ENCODE measurements at regions not wholly inside any gene's neighbourhood (a gene's known extent, or its start where the extent isn't known, plus 50 kb on each side); places are given as distances from the start of the nearest gene placed in this dataset.

GRCh38 chr13:63972328-63972727, 2556.7 kb upstream of the PCDH20 start:
- TF ChIP-seq, protein P1, sequence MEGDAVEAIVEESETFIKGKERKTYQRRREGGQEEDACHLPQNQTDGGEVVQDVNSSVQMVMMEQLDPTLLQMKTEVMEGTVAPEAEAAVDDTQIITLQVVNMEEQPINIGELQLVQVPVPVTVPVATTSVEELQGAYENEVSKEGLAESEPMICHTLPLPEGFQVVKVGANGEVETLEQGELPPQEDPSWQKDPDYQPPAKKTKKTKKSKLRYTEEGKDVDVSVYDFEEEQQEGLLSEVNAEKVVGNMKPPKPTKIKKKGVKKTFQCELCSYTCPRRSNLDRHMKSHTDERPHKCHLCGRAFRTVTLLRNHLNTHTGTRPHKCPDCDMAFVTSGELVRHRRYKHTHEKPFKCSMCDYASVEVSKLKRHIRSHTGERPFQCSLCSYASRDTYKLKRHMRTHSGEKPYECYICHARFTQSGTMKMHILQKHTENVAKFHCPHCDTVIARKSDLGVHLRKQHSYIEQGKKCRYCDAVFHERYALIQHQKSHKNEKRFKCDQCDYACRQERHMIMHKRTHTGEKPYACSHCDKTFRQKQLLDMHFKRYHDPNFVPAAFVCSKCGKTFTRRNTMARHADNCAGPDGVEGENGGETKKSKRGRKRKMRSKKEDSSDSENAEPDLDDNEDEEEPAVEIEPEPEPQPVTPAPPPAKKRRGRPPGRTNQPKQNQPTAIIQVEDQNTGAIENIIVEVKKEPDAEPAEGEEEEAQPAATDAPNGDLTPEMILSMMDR (conservative IDR thresholded peaks at IDR 0.05; ENCODE audit: low read depth): no peak
- POLR2A ChIA-PET (ENCODE audit: low non-redundant PET): no interaction called here
- DNase-seq (ENCODE audit: low spot score): no peak
- CTCF ChIA-PET: no interaction called here
- no peak overlapping the region for H3K27ac ChIP-seq

DNA sequence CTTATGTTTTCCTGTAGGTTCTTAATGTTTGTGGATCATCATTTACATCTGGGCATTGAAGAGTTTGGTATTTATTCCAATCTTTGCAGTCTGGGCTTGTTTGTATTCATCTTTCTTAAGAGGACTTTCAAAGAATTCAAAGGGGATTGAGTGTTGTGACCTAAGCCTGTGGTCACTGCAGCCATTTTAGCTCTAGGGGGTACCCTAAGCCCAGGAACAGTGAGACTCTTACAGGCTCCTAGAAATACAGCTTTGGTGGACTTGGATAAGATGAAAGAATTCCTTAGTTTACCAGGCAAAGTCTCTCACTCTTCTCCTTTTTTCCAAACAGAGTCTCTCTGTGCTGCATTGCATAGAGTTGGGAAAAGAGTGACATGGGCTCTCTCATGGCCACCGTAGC, 2539.0 kb upstream of the PCDH20 start:
- ChIA-PET POLR2A (ENCODE audit: low non-redundant PET) (no interaction called here), CTCF (no interaction called here)
- TF ChIP-seq, protein P1 (conservative IDR thresholded peaks at IDR 0.05; ENCODE audit: low read depth): no peak
- no peak for DNase-seq (ENCODE audit: low spot score)
- no peak overlapping the region for H3K27ac ChIP-seq

GRCh38 chr13:63948045-63948444, 2532.4 kb upstream of the PCDH20 start:
- no peak overlapping the region for H3K27ac ChIP-seq
- ChIA-PET CTCF (no interaction called here), POLR2A (ENCODE audit: low non-redundant PET) (no interaction called here)
- TF ChIP-seq, protein P1 (conservative IDR thresholded peaks at IDR 0.05; ENCODE audit: low read depth): no peak
- DNase-seq (ENCODE audit: low spot score): no peak

DNA sequence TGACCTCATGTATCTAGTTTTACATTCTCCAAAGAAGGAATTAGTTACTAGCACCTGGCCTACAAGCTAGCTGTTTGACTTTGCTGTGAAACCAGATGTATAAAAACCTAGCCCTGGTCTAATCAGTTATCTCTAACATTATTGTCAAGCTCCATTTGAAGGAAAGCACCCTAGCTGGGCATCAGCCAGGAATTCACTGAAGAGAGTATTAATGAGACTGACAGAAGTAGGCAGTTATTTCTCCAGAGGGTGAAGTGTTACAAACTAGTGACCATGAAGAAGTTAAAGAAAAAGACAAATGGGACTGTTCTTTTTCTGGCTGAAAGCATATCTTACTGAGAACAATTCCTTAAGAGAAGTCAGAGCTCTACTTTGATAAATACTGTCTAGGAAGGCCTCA, 2529.3 kb upstream of the PCDH20 start:
- POLR2A ChIA-PET (ENCODE audit: low non-redundant PET): no interaction called here
- TF ChIP-seq, protein P1 (conservative IDR thresholded peaks at IDR 0.05; ENCODE audit: low read depth): no peak
- H3K27ac ChIP-seq: no peak overlapping the region
- no peak for DNase-seq (ENCODE audit: low spot score)
- CTCF ChIA-PET: no interaction called here

- DNase-seq (ENCODE audit: low spot score): no peak
- TF ChIP-seq, protein P1 (conservative IDR thresholded peaks at IDR 0.05; ENCODE audit: low read depth): no peak
- POLR2A ChIA-PET (ENCODE audit: low non-redundant PET): no interaction called here
- CTCF ChIA-PET: no interaction called here
- no peak overlapping the region for H3K27ac ChIP-seq
Measured at GRCh38 chr13:63942372-63942771, 2526.7 kb upstream of the PCDH20 start.

DNA sequence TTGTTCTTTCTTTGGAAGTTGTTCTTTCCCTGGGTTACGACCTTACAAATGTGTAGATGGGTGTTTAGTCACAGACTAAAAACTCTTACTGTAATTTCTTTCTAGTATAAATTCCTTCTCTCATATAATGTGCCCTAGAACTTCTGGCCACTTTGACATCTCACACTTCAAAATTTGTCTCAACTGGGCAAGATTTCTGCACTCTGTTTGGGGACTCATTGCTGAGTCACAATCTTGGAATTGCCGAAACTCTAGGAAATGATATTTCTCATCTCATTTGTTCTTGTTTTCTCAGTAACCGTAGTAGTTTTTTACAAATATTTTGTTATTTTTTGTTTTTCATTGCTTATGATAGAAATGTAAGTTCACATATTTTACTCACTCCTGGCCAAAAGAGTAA, 2523.2 kb upstream of the PCDH20 start:
- TF ChIP-seq, protein P1 (conservative IDR thresholded peaks at IDR 0.05; ENCODE audit: low read depth): no peak
- POLR2A ChIA-PET (ENCODE audit: low non-redundant PET): no interaction called here
- DNase-seq (ENCODE audit: low spot score): no peak

GRCh38 chr13:63910511-63910910, 2494.9 kb upstream of the PCDH20 start:
- POLR2A ChIA-PET (ENCODE audit: low non-redundant PET): no interaction called here
- CTCF ChIA-PET: no interaction called here

More for the DNA sequence above, 2523.2 kb upstream of the PCDH20 start:
- no peak overlapping the region for H3K27ac ChIP-seq
- CTCF ChIA-PET: no interaction called here

More at GRCh38 chr13:63910511-63910910, 2494.9 kb upstream of the PCDH20 start:
- peak; percentile 0 for DNase-seq (ENCODE audit: low spot score)
- TF ChIP-seq, protein P1 (conservative IDR thresholded peaks at IDR 0.05; ENCODE audit: low read depth): no peak
- H3K27ac ChIP-seq: no peak overlapping the region
